ENCODE measurements at regions not wholly inside any gene's neighbourhood (a gene's known extent, or its start where the extent isn't known, plus 50 kb on each side); places are given as distances from the start of the nearest gene placed in this dataset.

DNA sequence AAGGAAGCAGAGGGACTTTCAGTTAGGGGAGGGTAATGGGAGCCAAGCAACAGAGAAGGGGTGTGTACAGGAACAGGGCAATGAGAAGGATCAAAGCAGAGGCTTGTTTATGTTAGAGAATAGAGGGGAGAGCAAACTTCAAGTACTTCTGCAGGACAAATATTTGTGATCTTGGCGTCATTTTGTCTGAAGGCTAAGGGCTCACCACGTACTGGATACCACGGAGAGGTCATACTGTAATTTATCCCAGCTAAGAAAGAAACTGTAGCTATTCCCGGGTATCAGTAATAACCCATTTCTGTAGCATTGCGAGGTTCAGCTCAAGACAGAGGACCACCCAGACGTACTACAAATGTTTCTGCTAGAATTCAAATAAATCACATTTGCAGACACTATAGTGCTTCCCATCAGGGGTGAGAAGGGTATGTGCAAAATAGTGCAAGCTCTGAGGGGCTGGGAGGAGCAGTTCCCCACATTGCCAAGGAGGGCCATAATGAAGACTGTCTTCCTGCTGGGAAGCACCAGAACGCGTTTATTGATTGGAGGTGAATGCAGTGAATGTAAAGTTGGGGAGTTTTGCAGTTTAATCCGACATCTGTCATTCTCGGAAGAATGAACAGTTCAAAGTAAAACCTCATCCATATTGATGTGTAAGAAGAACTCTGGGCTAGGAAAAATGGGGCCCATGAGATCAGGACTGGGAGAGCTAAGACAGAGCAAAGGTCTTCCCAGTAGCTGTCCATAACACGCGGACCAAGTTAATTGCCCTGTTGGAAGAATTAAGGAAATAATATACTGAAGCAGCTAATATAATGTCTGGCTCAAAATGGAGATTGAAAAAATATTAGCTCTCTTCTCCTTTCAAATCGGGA is 136.9 kb downstream of the RWDD3 start:
- no peak for DNase-seq (ENCODE audit: low spot score)

DNA sequence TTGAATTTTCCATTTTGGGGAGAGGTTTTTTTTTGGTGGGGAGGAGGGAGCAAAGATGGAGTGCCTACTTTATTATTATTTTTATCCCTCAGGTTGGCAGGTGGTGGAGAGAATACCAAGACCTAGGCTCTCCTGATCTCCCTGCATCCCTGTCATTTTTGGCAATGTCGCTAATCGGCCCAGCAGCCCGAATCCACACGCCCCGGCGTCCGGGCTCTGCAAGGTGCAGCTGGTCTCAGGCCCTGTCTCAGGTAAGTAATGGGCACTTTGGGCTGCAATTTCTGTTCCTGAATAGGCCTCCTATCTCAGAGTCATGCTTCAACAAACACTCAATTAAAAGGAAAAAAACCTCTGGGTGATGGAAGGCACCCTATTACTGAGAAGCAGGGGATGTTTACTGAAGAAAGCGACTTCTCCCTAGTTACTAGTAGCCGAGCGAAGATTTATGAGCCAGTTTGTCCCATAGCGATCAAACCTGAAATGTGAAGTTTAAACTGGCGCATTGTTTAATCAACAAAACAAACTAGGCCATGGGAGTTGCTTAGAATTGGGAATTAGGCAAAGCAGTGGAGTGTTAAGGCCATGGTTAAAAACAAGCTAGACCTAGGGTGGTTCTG is 137.8 kb downstream of the RWDD3 start:
- DNase-seq (ENCODE audit: low spot score) = no peak

DNA sequence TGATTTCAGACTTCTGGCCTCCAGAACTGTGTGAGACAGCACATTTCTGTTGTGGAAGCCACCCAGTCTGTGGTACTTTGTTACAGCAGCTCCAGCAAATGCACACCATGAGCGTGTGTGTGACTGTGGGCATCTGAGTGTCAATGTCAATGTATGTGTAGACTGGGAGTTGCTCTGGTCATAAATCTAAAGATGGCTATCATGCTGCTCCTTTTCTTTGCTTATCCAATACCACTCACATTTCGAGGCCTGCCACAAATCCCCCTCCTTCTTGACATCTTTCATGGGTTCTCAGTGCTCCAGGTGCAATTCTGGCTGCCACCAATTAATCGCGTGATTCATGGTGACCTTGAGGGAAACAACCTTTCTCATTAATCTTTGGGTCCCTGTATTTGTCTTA is 141.2 kb downstream of the RWDD3 start:
- DNase-seq (ENCODE audit: low spot score) = peak; percentile 52

DNA sequence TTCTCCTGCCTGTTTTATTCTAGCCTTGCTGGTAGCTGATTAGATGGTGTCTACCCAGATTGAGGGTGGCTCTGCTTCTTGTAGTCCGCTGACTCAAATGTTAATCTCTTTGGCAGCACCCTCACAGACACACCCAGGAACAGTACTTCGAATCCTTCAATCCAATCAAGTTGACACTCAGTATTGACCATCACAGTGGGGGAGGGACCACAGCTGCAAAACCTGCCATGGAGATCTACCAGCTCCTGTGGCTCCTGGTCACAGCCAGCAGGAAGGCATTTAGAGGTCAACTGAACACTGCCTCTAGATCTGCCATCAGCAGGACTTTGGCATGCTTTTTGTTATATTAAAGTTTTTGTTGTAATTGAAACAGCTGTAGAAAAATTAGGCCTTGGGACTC is 146.9 kb downstream of the RWDD3 start:
- DNase-seq (ENCODE audit: low spot score) = no peak

DNA sequence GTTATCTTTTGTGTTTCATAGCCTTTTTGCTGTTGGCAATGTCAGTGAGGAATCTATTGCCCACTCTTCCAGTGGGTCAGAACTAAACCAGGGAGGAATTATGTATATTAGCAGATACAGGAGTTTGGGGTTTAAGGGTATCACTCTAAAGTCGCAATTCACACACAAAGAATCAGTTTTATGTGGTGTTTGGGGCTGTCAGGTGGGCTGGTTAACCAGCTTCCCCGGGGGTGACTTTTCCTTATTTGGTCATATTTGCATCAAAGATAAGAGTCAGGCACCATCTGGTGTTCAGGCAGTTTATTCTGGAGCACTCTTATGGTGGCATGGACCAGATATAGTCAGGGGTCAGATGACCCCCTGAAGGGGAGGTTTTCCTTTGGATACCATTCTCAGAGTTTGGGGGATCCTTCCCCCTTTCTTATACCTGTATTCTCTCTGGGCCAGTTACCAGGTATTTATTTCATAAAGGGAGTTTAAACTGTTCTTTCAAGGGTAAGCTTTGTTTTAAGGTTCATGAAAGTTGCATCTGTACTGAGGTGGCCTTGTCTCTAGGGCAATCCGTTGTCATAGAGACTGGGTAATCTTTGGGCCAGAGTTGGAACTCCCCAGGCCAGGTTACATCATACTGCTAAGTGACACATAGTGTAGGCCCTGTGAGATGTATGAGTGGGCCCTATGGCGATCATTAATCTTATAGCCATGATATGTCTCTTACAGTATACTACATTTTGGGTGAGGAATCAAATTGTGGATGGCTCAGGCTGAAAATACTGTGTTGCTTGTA is 148.2 kb downstream of the RWDD3 start:
- DNase-seq (ENCODE audit: low spot score) = peak; percentile 94

DNA sequence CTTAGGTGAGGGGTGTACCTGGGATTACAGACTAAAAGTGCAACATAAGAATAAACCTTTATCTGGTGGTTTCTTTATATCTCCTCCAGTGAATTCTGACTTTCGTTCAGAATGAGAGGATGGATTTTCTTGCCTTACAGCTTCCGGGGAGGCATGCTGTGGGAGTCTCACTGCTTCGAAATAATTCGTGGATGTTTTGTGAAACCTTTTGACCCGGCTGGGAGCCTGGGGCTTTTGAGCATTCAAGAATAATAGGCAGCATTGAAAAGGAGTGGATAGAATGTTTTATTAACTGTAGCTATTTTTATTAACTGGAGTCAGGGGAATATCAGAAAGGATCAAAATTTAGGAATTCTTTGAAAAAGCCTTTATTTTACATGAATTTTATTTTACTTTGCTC is 149.1 kb downstream of the RWDD3 start:
- no peak for DNase-seq (ENCODE audit: low spot score)

DNA sequence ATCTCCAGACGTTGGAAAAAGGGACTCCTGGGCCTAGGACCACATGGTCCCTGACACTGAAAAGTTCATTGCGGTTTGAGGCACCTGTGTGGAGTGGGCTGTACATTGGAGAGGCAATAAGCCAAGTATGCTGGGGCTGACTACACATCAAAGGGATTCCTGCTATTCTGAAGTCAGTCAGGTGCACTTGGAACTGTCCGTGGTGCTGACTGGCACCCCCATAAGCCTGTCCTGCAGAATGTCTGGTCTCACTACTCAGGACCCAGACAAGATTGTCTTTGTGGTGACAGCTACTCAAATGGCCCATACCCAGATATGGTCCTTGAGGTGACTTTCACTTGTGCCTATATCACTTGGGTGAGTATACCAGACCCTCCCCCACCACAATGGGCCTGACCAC is 150.6 kb downstream of the RWDD3 start:
- DNase-seq (ENCODE audit: low spot score) = peak; percentile 23

DNA sequence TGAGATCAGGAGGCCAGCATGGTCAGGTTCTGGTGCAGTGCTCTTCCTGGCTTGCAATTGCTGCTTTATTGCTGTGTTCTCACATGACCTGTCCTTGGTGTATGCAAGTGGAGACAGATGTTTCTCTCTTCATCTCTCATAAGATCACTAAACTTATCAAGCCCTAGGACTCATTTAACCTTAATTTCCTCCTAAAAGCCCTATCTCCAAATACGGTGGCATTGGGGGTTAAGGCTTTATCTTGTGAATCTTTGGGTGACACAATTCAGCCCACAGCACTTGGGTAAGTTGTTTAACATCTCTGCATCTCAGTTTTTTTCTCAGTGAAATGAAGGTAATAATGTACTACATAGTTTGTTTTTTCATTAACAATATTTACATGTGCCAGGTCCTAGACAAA is 152.4 kb downstream of the RWDD3 start:
- peak; percentile 49 for DNase-seq (ENCODE audit: low spot score)

DNA sequence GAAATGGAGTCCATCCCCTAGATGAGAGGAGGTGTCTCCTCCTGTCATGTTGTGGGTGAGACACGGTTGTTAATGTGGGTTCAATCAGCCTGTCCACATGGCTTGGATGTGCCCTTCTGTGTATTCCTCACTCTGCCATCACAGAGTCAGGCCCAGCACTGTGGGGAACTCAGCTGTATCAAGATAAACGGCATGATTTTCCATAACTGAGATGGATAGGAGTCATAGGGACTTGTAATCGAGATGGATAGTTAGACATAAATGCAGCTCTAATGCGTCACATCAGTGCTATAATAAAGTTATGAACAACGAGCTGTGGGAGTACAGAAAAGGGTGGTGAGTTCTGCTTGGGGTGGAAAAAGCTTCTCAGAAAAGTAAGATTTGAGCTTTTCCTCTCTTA is 152.9 kb downstream of the RWDD3 start:
- peak; percentile 57 for DNase-seq (ENCODE audit: low spot score)

DNA sequence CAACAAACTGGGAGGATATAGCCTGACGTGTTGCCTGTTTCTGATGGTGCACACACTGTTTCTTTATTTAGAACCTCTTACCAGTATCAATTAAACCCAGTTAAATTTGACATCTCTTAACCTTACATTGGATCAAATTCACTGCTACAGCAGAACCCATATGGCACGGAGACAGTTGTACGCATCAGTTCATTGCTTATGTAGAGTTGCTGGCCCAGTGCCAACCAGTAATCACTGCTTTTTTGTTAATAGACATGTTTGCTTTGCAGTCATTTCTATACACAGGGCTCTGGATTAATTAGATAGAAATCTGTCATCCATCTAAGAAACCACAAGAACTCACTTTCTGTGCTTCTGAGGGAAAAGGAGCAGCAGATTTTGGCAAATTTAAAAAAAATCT is 154.0 kb downstream of the RWDD3 start:
- DNase-seq (ENCODE audit: low spot score) = no peak

DNA sequence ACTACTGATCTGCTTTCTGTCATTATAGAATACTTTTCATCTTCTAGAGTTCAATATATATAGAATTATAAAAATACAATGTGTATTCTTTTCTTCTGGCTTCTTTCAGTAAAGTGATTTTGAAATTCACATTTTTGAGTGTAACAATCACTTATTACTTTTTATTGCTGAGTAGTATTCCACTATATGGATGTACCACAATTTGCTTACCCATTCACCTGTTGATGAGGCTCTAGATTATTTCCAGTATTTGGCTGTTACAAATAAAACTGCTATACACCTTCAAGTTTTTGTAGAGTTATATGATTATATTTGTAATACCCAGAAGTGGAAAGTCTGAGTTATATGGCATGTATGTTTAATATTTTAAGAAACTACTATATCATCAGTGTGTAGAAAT is 159.4 kb downstream of the RWDD3 start:
- no peak for DNase-seq (ENCODE audit: low spot score)

DNA sequence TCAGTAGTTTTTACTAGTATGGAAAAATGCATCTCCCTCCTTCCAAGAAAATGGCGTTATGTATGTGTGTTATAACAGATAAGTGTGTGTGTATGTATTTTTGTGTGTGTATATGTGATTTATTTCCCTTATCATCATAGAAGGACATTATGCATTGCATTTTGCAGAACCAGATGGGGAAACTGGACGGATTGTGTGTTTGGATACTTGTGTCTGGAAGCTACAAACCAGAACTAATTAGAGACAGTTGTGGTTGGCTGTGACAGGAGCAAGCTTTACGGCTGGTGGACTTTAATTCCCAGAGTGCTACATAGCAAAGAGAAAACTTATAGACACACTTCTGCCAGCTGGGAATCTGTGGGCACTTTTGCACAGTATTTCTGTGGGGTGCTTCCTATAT is 162.5 kb downstream of the RWDD3 start:
- peak; percentile 47 for DNase-seq (ENCODE audit: low spot score)

DNA sequence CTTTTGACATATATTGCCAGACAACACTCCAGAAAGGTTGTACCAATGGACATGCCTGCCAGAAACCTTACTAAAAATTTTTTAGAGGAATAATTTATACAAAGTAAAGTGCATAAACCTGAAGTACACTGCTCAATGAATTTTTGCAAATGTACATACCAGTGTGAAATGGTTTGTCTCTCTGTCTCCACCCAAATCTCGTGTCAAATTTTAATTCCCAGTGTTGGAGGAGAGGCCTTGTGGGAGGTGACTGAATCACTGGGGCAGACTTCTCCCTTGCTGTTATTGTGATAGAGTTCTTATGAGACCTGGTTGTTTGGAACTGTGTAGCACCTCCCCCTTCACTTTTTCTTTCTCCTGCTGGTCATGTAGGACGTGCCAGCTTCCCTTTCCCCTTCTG is 168.8 kb downstream of the RWDD3 start:
- DNase-seq (ENCODE audit: low spot score) = no peak

DNA sequence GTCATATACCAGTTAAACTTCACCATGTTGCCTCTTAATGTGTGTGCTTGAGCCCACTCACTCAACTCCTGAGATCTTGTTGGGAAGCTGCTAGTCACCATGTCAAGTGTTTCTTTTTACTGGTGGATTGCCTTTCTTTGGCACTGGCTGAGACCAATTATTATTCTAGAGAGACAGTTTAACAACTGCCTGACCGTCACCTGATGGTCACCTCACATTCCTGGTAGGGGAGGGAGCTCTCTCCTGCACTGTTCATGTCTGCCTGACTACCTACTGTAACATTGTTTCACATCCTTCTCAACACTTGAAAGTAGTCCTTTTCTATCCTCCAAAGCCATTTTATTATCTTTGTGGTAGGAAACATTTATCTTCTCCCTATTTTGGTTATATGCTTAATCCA is 172.3 kb downstream of the RWDD3 start:
- no peak for DNase-seq (ENCODE audit: low spot score)

DNA sequence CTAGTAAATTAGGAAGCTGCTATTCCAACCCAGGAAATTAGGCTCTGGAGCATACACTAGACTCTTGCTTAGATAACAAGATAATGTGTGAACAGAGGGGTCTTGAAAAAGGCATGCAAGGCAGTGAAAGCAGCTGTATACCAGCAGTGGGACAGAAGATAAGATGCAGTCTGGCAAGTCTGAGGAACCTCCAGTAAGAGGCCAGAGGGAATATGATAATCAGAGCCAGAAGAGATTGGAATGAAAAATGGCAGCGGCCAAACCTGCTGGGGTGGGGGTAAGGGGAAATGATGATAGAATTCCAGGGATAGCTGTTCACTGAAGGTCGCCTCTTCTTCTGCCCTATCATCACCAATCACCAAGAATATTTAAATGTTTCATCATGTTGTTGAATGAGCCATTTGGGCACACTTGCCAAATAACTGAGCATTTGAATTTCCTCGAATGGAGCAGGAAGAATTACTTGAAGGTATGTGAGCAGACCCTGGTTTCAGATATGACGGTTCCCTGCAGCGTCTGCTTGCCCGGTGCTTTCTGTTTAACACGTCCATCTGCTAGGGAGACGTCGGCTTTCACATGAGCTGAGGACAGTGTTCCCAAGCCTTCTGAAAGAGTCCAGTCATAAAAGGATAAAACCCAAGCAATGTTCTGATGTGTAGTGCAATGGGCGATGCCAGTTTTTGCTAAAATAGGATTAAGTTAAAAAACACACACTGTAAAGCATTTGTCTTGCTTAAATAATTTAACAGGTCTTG is 173.3 kb downstream of the RWDD3 start:
- peak; percentile 45 for DNase-seq (ENCODE audit: low spot score)

DNA sequence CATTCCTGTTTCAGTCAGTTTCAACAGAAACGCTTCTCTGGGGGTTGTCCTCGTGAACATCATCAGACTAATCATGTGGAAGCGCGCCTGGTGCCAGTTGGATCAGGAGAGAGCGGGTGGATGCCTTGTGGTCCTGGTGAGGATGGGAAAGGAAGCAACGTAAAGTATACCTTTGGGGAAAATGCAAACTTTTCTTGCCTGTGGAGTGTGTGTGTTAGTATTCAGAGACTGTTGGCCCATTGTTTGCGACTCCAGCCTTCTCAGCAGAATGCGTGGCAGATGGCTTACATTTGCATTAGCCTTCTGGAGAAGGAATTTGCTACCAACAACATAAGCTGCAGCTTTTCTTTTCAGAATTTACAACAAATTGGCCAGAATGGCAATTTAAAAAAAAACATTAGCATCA is 173.9 kb downstream of the RWDD3 start:
- DNase-seq (ENCODE audit: low spot score) = no peak

DNA sequence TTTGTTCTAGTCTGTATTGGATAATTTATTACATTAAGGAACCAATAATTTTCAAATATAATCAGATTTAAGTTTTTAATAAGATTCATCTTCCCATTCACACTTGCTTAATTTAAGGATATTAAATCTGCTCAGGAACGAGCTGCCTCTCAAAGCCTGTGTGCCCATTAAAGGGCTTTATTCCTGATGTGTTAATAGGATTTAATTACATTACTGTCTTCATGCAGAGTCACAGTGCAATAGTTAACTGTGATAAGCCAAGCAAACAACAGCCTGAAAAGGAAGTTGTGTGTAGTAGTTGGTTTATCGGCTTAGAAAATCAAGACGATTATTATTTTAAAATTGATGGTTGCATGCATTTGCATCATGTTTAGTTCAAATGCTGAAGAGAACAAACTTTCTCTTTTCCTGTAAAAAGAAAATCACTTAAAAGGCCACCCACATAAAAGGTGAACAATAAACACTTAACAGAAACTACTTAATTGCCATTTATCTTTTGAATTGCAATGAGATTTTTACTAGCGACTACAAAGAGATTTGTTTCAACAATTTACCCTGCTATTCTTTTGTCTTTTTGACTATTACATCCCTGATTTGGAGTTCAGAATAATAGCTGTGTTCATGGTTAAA is 174.6 kb downstream of the RWDD3 start:
- no peak for DNase-seq (ENCODE audit: low spot score)

DNA sequence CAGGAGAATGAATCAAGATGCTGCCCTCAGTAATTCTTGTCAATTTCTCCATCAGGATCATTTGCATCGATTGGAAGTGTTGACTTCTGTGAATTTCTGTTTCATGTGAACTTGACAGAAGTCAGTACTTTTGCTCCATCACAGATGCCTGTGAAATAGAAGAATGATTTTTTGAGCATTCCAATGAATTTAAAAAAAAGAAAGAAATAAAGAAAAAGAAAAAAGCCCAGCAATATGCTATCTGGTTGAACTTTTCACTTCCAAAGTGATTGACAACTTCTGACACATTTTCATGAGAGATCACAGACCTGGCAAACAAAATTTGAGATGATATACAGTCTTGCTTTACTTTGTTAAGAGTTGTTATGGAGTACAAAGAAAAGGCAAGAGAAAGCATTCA is 175.3 kb downstream of the RWDD3 start:
- DNase-seq (ENCODE audit: low spot score) = peak; percentile 13

DNA sequence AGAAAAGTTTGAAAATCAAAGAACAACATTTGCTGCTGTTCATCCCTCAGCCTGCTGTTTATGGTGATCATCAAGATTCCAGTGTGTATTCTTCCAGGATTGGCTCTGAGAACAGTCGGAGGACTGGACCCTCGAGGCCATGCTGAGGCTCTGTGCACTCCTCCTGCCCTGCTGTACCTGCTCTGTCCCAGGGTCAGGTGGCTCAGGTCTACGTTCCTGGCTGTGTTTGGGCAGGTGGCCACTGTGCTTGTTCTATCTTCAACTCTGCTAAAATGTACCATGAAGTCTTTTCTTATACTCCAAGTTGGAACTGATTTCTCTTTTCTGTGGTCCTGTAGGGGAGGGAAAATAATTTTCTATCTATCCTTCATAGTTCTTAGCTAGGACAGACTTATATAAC is 175.9 kb downstream of the RWDD3 start:
- DNase-seq (ENCODE audit: low spot score) = no peak

DNA sequence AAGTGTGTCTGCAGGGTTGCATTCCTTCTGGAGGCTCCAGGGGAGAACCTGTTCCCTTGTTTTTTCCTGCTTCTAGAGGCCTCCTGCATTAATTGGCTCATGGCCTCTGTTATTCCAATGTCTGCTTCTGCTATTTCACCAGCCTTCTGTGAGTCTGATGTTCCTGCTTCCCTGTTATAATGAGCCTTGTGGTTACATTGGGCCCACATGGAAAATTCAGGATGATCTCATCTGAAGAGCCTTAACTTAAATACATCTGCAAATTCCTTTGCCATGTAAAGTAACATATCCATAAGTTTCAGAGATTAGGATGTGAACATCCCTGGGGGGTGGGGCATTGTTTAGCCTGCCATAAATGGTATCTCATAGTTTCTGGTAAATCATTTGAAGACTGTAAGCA is 181.1 kb downstream of the RWDD3 start:
- no peak for DNase-seq (ENCODE audit: low spot score)

DNA sequence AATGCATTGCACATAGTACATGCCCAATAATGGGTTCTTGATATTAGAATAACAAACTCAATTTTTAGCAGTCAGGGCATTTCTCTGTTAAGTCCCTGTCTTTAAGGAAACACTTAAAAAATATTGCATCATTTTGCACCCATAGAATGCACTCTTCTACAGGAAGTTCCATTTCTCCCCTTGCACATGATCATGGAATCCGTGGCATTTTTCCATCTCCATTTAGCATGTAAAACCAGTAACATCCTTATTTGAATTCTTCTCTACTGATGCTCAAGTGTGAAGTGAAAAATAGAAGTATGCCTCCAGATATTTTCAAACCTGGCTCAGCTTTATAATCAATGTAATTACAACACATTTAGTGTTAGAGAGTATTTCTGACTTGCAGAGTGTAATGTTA is 192.8 kb downstream of the RWDD3 start:
- DNase-seq (ENCODE audit: low spot score) = no peak

Data from SK-N-DZ (cell line).